T-helper 17 cell (primary cell): ENCODE measurements at regions not wholly inside any gene's neighbourhood (a gene's known extent, or its start where the extent isn't known, plus 50 kb on each side); places are given as distances from the start of the nearest gene placed in this dataset.
"Not testable (repeated sequence)": the region's sequence is repeated elsewhere in the genome, so short reads cannot be mapped to it uniquely, and the experiment has no call there.

Source experiments
- ATAC-seq: fragments of 150-1000 bp; cut with Tn5 transposase; 2 replicates; pipeline ENCODE4 v1.10.0; 2021; ENCODE audit warnings: mild to moderate bottlenecking, moderate library complexity
- DNase-seq, 3 donors: peaks; one replicate each; pipeline versions ENCODE4 v3.0.0 to v3.0.0-alpha.2; 2020 to 2021
- H3K9me3 ChIP-seq: one replicate; pipeline ENCODE4 v1.7.0; 2013; ENCODE audit warnings: low read length, mild to moderate bottlenecking; ENCODE audit not compliant: control insufficient read depth, poor library complexity, severe bottlenecking
- H3K27ac Mint-ChIP-seq: one replicate; pipeline ENCODE4 v1.8.0; 2022; ENCODE audit warnings: mild to moderate bottlenecking, moderate library complexity, mixed read lengths
- H3K27me3 Mint-ChIP-seq: one replicate; pipeline ENCODE4 v1.8.0; 2022; ENCODE audit warnings: mixed read lengths
- H3K36me3 Mint-ChIP-seq: one replicate; pipeline ENCODE4 v1.8.0; 2022; ENCODE audit warnings: low read depth, mixed read lengths
- H3K4me1 Mint-ChIP-seq: one replicate; pipeline ENCODE4 v1.8.0; 2022; ENCODE audit warnings: mild to moderate bottlenecking, mixed read lengths
- H3K4me3 Mint-ChIP-seq: one replicate; pipeline ENCODE4 v1.8.0; 2022; ENCODE audit warnings: mild to moderate bottlenecking, moderate library complexity, mixed read lengths

GRCh38 chr10:83459124-83459523 is 680.2 kb upstream of the GHITM start:
- no peak overlapping the region for H3K27ac Mint-ChIP-seq
- H3K9me3 ChIP-seq, result no peaks in the 10 kb centered on the region
- ATAC-seq (no peak), DNase-seq (no peak)
- H3K27me3 Mint-ChIP-seq, result no peaks in the 10 kb centered on the region
- no peaks in the 10 kb centered on the region for H3K36me3 Mint-ChIP-seq
- H3K4me3 Mint-ChIP-seq, result no peak overlapping the region
- H3K4me1 Mint-ChIP-seq, result no peaks in the 10 kb centered on the region

- ATAC-seq, result no peak
- H3K36me3 Mint-ChIP-seq, result no peaks in the 10 kb centered on the region
- no peaks in the 10 kb centered on the region for H3K4me1 Mint-ChIP-seq
- DNase-seq, result no peak
- no peaks in the 10 kb centered on the region for H3K9me3 ChIP-seq
- H3K27ac Mint-ChIP-seq, result no peak overlapping the region
- H3K4me3 Mint-ChIP-seq, result no peak overlapping the region
- no peaks in the 10 kb centered on the region for H3K27me3 Mint-ChIP-seq
Measured at GRCh38 chr10:83469728-83470331, 669.5 kb upstream of the GHITM start.

DNA sequence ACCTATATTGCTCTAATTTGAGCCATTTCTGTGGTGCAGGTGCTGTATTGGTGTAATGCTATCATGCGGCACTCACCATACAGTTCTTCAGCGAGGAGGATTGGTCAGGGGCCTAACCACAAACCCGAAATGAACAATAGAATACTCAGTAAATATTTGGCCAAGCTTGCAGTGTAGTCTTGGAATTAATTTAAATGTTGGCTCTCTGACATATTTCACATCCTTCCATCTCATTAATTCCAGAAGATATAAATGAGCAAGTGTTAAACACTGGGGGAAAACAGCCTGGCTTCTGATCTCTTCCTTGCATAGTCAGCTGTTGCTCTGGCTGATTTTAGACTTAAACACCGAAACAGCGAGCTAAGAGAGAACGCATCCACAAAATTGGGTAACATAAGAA is 663.1 kb upstream of the GHITM start:
- Mint-ChIP-seq H3K36me3 (no peaks in the 10 kb centered on the region), H3K4me1 (no peaks in the 10 kb centered on the region), H3K27me3 (no peaks in the 10 kb centered on the region), H3K27ac (no peak overlapping the region), H3K4me3 (no peak overlapping the region)
- H3K9me3 ChIP-seq, result no peaks in the 10 kb centered on the region
- no peak for DNase-seq
- no peak for ATAC-seq

DNA sequence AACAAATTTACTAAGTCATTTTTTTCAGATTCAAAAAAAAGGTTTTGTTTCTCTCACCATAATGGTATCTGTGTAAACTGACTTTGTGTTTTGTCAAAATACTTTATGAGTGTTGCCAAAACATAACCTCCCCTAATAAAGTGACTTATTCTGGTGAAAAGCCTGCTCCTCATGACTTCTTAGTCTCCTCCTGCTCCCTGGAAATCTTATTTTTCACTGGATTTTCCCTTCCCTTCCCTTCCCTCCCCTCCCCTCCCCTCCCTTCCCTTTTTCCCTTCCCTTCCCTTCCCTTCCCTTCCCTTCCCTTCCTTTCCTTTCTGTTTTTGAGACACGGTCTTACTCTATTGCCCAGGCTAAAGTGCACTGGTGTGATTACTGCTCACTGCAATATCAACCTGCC is 650.1 kb upstream of the GHITM start:
- ATAC-seq (no peak), DNase-seq (no peak)
- no peaks in the 10 kb centered on the region for H3K9me3 ChIP-seq
- Mint-ChIP-seq H3K27me3 (no peaks in the 10 kb centered on the region), H3K4me3 (no peak overlapping the region), H3K4me1 (no peaks in the 10 kb centered on the region), H3K27ac (no peak overlapping the region), H3K36me3 (no peaks in the 10 kb centered on the region)

GRCh38 chr10:83492004-83492403 is 647.3 kb upstream of the GHITM start:
- no peaks in the 10 kb centered on the region for H3K4me1 Mint-ChIP-seq
- H3K36me3 Mint-ChIP-seq, result no peaks in the 10 kb centered on the region
- H3K27me3 Mint-ChIP-seq, result no peaks in the 10 kb centered on the region
- H3K27ac Mint-ChIP-seq, result no peak overlapping the region
- no peaks in the 10 kb centered on the region for H3K9me3 ChIP-seq
- no peak for DNase-seq
- H3K4me3 Mint-ChIP-seq, result no peak overlapping the region
- ATAC-seq, result no peak

GRCh38 chr10:83512681-83513080 is 626.6 kb upstream of the GHITM start:
- Mint-ChIP-seq H3K27ac (no peak overlapping the region), H3K4me3 (no peak overlapping the region), H3K4me1 (no peaks in the 10 kb centered on the region), H3K27me3 (no peaks in the 10 kb centered on the region), H3K36me3 (no peaks in the 10 kb centered on the region)
- ATAC-seq (no peak), DNase-seq (no peak)
- no peaks in the 10 kb centered on the region for H3K9me3 ChIP-seq

DNA sequence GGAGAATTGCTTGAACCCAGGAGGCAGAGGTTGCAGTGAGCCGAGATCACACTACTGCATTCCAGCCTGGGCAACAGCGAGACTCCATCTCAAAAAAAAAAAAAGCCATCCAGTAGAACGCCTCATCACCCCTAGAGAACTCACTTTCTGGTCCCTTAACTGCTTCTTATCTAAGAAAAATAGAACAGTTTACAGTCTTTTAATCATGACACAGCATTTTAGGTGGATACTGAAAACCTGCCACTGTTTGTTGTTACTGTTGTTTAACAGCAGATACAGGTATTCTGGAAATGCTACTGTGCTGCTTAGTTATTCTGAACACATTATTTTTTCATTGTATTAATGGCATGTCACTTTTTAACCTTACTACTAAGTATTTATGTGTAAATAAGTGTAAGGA is 624.3 kb upstream of the GHITM start:
- no peaks in the 10 kb centered on the region for H3K36me3 Mint-ChIP-seq
- H3K27ac Mint-ChIP-seq, result no peak overlapping the region
- no peaks in the 10 kb centered on the region for H3K27me3 Mint-ChIP-seq
- DNase-seq, result no peak
- ATAC-seq, result no peak
- H3K9me3 ChIP-seq, result no peaks in the 10 kb centered on the region
- no peaks in the 10 kb centered on the region for H3K4me1 Mint-ChIP-seq
- H3K4me3 Mint-ChIP-seq, result no peak overlapping the region

GRCh38 chr10:83516788-83517187 is 622.5 kb upstream of the GHITM start:
- Mint-ChIP-seq H3K4me3 (no peak overlapping the region), H3K27ac (no peak overlapping the region), H3K4me1 (no peaks in the 10 kb centered on the region), H3K27me3 (no peaks in the 10 kb centered on the region), H3K36me3 (no peaks in the 10 kb centered on the region)
- peaks cover 3% of the 10 kb centered on the region for H3K9me3 ChIP-seq
- ATAC-seq (no peak), DNase-seq (no peak)

GRCh38 chr10:83517456-83517855 is 621.9 kb upstream of the GHITM start:
- no peak overlapping the region for H3K27ac Mint-ChIP-seq
- H3K9me3 ChIP-seq, result peaks cover 3% of the 10 kb centered on the region
- no peaks in the 10 kb centered on the region for H3K36me3 Mint-ChIP-seq
- H3K4me1 Mint-ChIP-seq, result no peaks in the 10 kb centered on the region
- H3K4me3 Mint-ChIP-seq, result no peak overlapping the region
- no peak for DNase-seq
- no peaks in the 10 kb centered on the region for H3K27me3 Mint-ChIP-seq
- ATAC-seq, result no peak

DNA sequence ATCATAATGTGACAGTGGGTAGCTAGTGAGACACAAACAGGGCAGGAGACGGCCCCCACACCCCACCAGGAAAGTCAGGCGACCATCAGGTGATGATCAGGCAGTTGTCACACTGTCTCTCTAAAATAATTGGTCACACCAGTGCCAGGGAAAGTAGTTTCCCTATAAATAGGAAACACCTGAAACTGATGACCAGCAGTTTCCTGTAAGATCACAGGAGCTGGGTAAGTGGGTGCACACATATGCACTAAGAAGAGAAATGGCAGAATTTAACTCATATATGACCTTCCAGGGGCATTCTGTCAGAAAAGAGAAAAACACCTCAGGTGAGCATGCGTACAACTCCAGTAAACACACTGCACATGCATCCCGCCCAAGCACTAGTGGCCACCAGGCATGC is 620.5 kb upstream of the GHITM start:
- H3K4me3 Mint-ChIP-seq, result no peak overlapping the region
- no peaks in the 10 kb centered on the region for H3K27me3 Mint-ChIP-seq
- H3K4me1 Mint-ChIP-seq, result no peaks in the 10 kb centered on the region
- no peak for DNase-seq
- peaks cover 3% of the 10 kb centered on the region for H3K9me3 ChIP-seq
- H3K27ac Mint-ChIP-seq, result no peak overlapping the region
- H3K36me3 Mint-ChIP-seq, result no peaks in the 10 kb centered on the region
- no peak for ATAC-seq

- not testable (repeated sequence) for H3K27ac Mint-ChIP-seq, H3K4me3 Mint-ChIP-seq, DNase-seq, H3K9me3 ChIP-seq, H3K27me3 Mint-ChIP-seq, H3K36me3 Mint-ChIP-seq, H3K4me1 Mint-ChIP-seq, ATAC-seq
Measured at GRCh38 chr10:83520386-83520785, 618.9 kb upstream of the GHITM start.

- H3K27me3 Mint-ChIP-seq, result no peaks in the 10 kb centered on the region
- no peak overlapping the region for H3K27ac Mint-ChIP-seq
- no peaks in the 10 kb centered on the region for H3K4me1 Mint-ChIP-seq
- no peak overlapping the region for H3K4me3 Mint-ChIP-seq
- no peaks in the 10 kb centered on the region for H3K36me3 Mint-ChIP-seq
- ATAC-seq (no peak), DNase-seq (no peak)
- H3K9me3 ChIP-seq, result peaks cover 3% of the 10 kb centered on the region
Measured at GRCh38 chr10:83522456-83522855, 616.9 kb upstream of the GHITM start.

DNA sequence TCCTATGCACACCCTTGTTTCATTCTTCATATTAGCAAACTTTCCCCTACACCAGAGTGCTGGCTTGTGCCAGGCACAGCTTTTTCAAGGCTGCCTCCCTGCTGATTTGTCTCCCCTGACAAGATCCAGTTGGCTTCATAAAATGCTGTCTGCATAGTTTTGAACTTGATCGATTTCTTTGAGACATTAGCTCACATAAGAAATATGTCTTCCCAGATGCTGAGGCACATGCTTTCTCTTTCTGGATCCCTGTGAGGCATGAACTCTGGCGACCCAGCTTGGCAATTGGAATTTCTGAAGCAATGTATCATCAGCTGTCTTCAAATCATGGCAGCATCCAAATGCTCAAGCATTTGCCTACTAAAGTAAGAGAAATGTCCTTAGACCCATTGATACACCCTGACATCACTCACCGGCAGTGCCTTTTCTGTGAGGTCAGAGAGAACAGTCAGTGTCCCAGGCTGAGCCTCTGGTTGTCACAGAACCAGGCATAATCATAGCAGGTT is 616.4 kb upstream of the GHITM start:
- peaks cover 3% of the 10 kb centered on the region for H3K9me3 ChIP-seq
- ATAC-seq (no peak), DNase-seq (no peak)
- H3K36me3 Mint-ChIP-seq, result no peaks in the 10 kb centered on the region
- no peak overlapping the region for H3K27ac Mint-ChIP-seq
- no peak overlapping the region for H3K4me3 Mint-ChIP-seq
- no peaks in the 10 kb centered on the region for H3K4me1 Mint-ChIP-seq
- H3K27me3 Mint-ChIP-seq, result no peaks in the 10 kb centered on the region

DNA sequence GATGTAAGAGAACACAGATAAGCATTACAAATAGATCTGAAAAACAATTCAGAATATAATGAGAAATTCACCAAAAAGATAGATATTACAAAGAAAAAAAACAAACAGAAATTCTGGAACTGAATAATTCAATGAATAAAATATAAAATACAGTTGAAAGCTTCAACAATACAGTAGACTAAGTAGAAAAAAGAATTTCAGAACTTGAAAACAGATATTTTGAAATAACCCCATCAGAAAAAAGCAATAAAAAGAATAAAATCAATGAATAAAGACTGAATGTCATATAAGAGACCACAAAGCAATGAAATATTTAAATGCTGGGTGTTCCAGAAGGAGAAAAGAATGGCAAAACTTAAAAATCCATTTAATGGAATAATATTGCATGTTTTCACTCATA is 611.4 kb upstream of the GHITM start:
- DNase-seq (no peak), ATAC-seq (no peak)
- no peaks in the 10 kb centered on the region for H3K9me3 ChIP-seq
- no peak overlapping the region for H3K27ac Mint-ChIP-seq
- no peaks in the 10 kb centered on the region for H3K4me1 Mint-ChIP-seq
- H3K4me3 Mint-ChIP-seq, result no peak overlapping the region
- H3K36me3 Mint-ChIP-seq, result no peaks in the 10 kb centered on the region
- H3K27me3 Mint-ChIP-seq, result no peaks in the 10 kb centered on the region
